Naive B cell (primary cell): ENCODE measurements at regions not wholly inside any gene's neighbourhood (a gene's known extent, or its start where the extent isn't known, plus 50 kb on each side); places are given as distances from the start of the nearest gene placed in this dataset.
"Not testable (repeated sequence)": the region's sequence is repeated elsewhere in the genome, so short reads cannot be mapped to it uniquely, and the experiment has no call there.

ENCODE experiments used
- ATAC-seq, 2 donors: fragments of 150-1000 bp; cut with Tn5 transposase; 2 replicates each; pipeline ENCODE4 v1.10.0; 2021; ENCODE audit warnings: low read depth in 2 of 2, mild to moderate bottlenecking in 2 of 2, moderate library complexity in 2 of 2
- DNase-seq: peaks from one replicate; pipeline ENCODE4 v3.0.0; 2022
- H3K27ac Mint-ChIP-seq, 6 donors: one replicate each; pipeline ENCODE4 v1.8.0; 2020 to 2022; ENCODE audit warnings: mild to moderate bottlenecking in 6 of 6, mixed read lengths in 6 of 6, moderate library complexity in 5 of 6, inconsistent platforms in 2 of 6
- H3K27me3 Mint-ChIP-seq, 3 donors: one replicate each; pipeline ENCODE4 v1.8.0; 2021 to 2022; ENCODE audit warnings: mixed read lengths in 3 of 3, mild to moderate bottlenecking in 1 of 3
- H3K36me3 Mint-ChIP-seq, 2 donors: one replicate each; pipeline ENCODE4 v1.8.0; 2020 to 2022; ENCODE audit warnings: mixed read lengths in 2 of 2, inconsistent platforms in 1 of 2, mild to moderate bottlenecking in 1 of 2
- H3K4me1 Mint-ChIP-seq, 3 donors: one replicate each; pipeline ENCODE4 v1.8.0; 2020 to 2022; ENCODE audit warnings: mixed read lengths in 3 of 3, inconsistent platforms in 1 of 3, mild to moderate bottlenecking in 1 of 3, moderate library complexity in 1 of 3
- H3K4me3 Mint-ChIP-seq, 8 donors: one replicate each; pipeline ENCODE4 v1.8.0; 2020 to 2022; ENCODE audit warnings: mild to moderate bottlenecking in 8 of 8, mixed read lengths in 8 of 8, moderate library complexity in 8 of 8, inconsistent platforms in 2 of 8
- H3K9me3 Mint-ChIP-seq, 7 donors: one replicate each; pipeline ENCODE4 v1.8.0; 2020 to 2022; ENCODE audit warnings: mixed read lengths in 7 of 7, mild to moderate bottlenecking in 5 of 7, inconsistent platforms in 2 of 7, moderate library complexity in 1 of 7

DNA sequence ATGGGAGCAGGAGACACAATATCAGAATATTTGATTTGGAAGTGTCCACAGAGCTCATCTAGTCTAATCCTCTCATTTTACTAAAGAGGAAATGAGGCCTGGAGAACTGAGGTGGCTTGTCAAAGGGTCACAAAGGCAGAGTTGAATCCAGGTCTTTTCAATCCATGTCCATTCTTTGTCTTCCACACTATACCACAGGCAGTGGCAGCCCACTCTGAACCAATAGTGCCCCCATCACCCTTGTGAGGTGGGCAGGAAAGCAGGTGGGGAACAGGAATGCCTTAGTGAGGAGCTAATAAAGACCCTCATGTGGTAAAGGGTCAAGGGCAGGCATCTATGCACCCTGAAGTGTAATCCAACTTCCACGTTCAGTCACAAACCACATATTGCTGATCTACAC, 134.8 kb upstream of the EGLN3 start:
- no peak for ATAC-seq
- DNase-seq, result no peak
- peaks cover 0 to 17% (median 12%) of the 10 kb centered on the region in 3 donors for H3K27me3 Mint-ChIP-seq
- H3K9me3 Mint-ChIP-seq, result peaks cover 0 to 2% (median 0%) of the 10 kb centered on the region in 7 donors
- H3K27ac Mint-ChIP-seq, result no peak overlapping the region
- no peak overlapping the region for H3K4me3 Mint-ChIP-seq
- H3K36me3 Mint-ChIP-seq, result no peaks in the 10 kb centered on the region
- no peaks in the 10 kb centered on the region for H3K4me1 Mint-ChIP-seq

DNA sequence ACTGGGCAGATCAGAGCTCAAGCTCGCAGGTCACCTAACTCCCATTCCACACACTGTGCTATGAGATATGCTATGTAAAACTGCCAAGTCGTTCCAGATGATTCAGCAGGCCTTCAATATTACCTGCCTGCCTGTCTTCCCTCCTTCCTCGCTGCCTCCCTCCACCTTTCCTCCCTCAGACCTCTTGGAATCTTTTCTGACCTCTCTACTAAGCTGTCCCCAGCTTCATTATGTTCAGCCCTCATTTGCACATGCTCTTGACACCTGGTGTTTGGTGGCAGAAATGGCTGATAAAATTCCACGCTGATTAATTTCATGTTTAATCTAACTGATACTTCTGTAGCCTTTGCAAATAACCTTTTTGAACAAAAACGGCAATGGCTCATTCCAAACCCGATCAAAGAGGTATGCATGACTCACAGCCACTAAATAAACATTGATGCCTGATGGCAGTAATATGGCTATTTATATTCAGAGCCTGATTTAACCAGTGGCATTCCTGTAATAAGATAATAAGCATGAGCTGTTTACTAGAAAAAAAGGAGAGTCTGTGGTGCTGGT, 130.8 kb upstream of the EGLN3 start:
- Mint-ChIP-seq H3K9me3 (peaks cover 0 to 2% (median 0%) of the 10 kb centered on the region in 7 donors), H3K4me3 (no peak overlapping the region), H3K27ac (peak overlapping the region in 1 of 6 donors; percentile 1), H3K4me1 (no peaks in the 10 kb centered on the region), H3K36me3 (no peaks in the 10 kb centered on the region), H3K27me3 (peaks cover 0 to 25% (median 16%) of the 10 kb centered on the region in 3 donors)
- DNase-seq (no peak), ATAC-seq (no peak)

DNA sequence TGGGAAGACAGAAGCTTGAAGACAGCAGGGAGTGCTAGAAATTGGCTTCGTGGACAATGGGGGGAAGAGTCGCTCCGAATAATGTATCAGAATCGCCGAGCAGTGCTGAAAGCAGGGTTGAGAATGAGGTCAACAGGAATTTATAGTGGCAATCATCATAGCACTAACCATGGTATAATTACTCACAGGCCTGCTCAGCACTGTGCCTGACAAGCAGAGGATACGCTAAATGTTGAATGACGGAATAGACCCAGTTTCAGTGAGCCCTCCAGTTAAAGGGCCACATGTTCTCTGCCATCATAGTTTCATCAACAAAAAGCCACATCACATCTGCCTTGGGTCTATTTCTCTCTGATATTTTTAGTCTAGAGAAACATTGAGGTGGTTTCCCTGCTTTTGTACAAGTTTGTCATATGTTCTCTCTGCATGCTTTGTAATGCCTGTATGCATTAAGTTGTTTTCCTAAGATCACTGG, 130.3 kb upstream of the EGLN3 start:
- no peaks in the 10 kb centered on the region for H3K4me1 Mint-ChIP-seq
- H3K9me3 Mint-ChIP-seq, result peaks cover 0 to 2% (median 0%) of the 10 kb centered on the region in 7 donors
- H3K36me3 Mint-ChIP-seq, result no peaks in the 10 kb centered on the region
- DNase-seq (no peak), ATAC-seq (no peak)
- no peak overlapping the region for H3K4me3 Mint-ChIP-seq
- H3K27me3 Mint-ChIP-seq, result peaks cover 0 to 20% (median 16%) of the 10 kb centered on the region in 3 donors
- peak overlapping the region in 1 of 6 donors; percentile 26 for H3K27ac Mint-ChIP-seq

DNA sequence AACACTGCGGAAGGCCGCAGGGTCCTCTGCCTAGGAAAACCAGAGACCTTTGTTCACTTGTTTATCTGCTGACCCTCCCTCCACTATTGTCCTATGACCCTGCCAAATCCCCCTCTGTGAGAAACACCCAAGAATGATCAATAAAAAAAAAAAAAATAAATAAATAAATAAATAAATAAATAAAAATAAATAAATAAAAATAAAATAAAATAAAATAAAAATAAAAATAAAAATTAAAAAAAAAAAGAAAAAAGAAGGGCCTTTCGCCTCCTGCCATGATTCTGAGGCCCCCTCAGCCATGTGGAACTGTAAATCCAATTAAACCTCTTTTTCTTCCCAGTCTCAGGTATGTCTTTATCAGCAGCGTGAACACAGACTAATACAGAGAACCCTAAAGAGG, 128.8 kb upstream of the EGLN3 start:
- not testable (repeated sequence) for H3K9me3 Mint-ChIP-seq, H3K4me1 Mint-ChIP-seq, H3K36me3 Mint-ChIP-seq, ATAC-seq, H3K27ac Mint-ChIP-seq, H3K4me3 Mint-ChIP-seq, DNase-seq
- H3K27me3 Mint-ChIP-seq, result peaks cover 0 to 20% (median 16%) of the 10 kb centered on the region in 3 donors

DNA sequence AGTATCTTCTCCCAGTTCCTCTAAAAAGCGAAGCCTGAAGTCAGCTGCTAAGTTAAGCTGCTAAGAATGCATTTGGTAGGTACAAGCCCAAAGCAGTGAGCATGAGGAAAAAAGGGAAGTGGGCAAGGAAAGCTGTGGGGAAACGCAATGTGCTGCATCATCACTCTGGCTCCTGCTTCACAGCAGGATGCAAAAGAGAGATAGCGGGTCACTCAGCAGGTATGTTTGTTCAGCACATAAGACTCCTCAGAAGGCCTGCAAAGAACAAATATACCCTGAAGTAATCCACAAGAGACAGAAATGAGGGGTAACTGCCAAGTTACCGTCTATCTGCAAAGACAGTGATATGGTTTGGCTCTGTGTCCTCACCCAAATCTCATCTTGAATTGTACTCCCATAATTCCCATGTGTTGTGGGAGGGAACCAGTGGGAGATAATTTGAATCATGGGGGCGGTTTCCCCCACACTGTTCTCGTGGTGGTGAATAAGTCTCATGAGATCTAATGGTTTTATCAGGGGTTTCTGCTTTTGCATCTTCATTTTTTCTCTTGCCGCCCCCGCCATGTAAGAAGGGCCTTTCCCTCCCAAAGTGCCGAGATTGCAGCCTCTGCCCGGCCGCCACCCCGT, 127.4 kb upstream of the EGLN3 start:
- Mint-ChIP-seq H3K4me1 (peaks cover 0 to 4% (median 0%) of the 10 kb centered on the region in 3 donors), H3K27ac (peak overlapping the region in 1 of 6 donors; percentile 73), H3K36me3 (no peaks in the 10 kb centered on the region), H3K4me3 (no peak overlapping the region), H3K9me3 (peaks cover 0 to 2% (median 0%) of the 10 kb centered on the region in 7 donors), H3K27me3 (peaks cover 0 to 20% (median 6%) of the 10 kb centered on the region in 3 donors)
- ATAC-seq (no peak), DNase-seq (no peak)

DNA sequence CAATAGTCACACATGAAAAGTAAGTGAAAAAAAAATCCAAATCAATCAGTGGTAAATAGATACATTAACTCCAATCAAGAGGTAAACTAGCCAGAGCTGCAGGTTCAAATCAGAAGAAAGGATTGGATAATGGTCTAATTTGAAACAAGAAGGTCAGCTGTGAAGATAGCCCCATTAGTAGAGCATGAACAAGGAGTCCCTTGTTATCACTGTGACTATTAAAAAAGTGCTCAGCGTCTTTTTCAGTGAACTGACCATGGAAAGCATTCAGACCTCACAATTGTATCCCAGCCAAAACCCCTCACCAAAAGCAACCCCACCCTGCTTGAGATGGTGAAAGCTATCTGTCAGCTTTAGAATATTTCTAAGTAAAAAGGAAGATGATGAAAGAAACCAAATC, 125.0 kb upstream of the EGLN3 start:
- DNase-seq, result no peak
- Mint-ChIP-seq H3K4me3 (no peak overlapping the region), H3K9me3 (peaks cover 5 to 21% (median 9%) of the 10 kb centered on the region in 7 donors), H3K4me1 (peaks cover 0 to 4% (median 0%) of the 10 kb centered on the region in 3 donors), H3K27ac (no peak overlapping the region), H3K27me3 (peaks cover 0 to 11% (median 5%) of the 10 kb centered on the region in 3 donors), H3K36me3 (peaks cover 0 to 9% of the 10 kb centered on the region in 2 donors)
- ATAC-seq, result no peak

DNA sequence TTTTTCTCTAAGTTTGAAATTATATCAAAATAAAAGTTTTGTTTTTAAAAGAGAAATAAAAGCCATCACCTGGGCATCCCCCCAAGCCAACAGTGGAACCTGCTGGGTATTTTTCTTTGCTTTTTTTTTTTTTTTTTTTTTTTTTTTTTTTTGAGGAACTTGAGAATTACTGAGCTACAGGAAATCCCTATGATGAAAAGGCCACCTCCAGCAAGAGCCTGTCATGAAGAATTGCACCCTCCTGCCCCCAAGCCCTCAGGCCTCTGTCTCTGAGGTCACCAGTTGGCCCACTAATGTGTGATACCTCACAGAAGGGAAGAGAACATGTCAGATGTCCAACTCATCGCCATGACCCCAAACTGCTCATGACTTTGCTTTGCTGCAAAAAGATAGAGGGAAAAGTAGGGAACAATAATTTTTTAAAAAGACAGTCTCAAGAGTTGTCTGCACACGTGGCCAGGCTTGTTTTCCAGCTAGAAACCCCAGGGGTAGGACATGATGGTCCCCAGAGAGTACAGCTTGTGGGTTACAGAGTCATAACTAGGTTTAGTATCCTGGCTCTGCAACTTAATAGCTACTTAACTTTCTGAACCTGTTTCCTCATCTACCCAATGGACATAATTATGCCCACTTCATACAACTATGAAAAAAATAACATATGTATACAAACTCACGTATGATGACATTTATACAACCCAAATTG, 124.3 kb upstream of the EGLN3 start:
- H3K36me3 Mint-ChIP-seq, result peaks cover 0 to 9% of the 10 kb centered on the region in 2 donors
- no peak for DNase-seq
- H3K4me3 Mint-ChIP-seq, result no peak overlapping the region
- no peak for ATAC-seq
- peaks cover 0 to 6% (median 0%) of the 10 kb centered on the region in 3 donors for H3K27me3 Mint-ChIP-seq
- peaks cover 0 to 4% (median 0%) of the 10 kb centered on the region in 3 donors for H3K4me1 Mint-ChIP-seq
- peaks cover 5 to 21% (median 9%) of the 10 kb centered on the region in 7 donors for H3K9me3 Mint-ChIP-seq
- no peak overlapping the region for H3K27ac Mint-ChIP-seq

DNA sequence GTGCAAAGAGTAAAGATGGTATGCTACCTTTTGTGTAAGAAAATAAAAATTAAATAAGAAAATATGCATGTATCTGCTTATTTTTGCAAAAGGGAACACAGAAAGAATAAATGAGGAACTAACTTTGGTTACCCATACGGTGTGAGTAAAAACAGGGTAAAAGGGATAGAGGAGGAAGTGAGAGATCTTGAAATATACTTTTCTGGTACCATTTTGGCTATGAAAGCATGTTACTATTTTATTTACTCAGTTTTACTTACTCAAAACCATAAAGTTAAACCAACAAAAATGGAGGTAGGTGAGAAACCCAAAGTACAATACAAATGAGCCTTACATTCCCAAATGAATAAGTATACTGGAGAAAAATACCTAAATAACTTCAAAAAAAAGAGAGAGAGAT, 122.0 kb upstream of the EGLN3 start:
- DNase-seq (no peak), ATAC-seq (no peak)
- peaks cover 0 to 4% (median 0%) of the 10 kb centered on the region in 3 donors for H3K4me1 Mint-ChIP-seq
- peaks cover 0 to 9% of the 10 kb centered on the region in 2 donors for H3K36me3 Mint-ChIP-seq
- peaks cover 0 to 3% (median 0%) of the 10 kb centered on the region in 3 donors for H3K27me3 Mint-ChIP-seq
- H3K9me3 Mint-ChIP-seq, result peaks cover 5 to 21% (median 9%) of the 10 kb centered on the region in 7 donors
- H3K4me3 Mint-ChIP-seq, result no peak overlapping the region
- no peak overlapping the region for H3K27ac Mint-ChIP-seq

DNA sequence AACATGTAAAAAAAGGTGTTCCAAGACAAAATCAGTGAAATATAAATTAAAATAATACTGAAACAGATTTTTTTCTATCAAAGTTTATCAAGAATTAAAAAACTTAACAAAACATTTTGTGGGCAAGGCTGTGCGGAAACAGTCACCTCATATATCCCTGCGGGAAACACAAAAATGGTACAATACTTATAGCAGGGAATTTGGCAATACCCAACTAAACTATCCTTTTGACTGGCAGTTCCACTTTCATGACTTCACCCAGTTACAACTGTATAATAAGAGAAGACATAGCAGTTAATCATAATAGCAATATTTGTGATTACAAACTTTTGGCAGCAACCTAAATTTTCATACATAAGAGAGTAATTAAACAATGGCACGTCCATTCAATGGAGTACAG, 121.5 kb upstream of the EGLN3 start:
- Mint-ChIP-seq H3K9me3 (peaks cover 5 to 21% (median 9%) of the 10 kb centered on the region in 7 donors), H3K27ac (no peak overlapping the region)
- DNase-seq, result no peak

DNA sequence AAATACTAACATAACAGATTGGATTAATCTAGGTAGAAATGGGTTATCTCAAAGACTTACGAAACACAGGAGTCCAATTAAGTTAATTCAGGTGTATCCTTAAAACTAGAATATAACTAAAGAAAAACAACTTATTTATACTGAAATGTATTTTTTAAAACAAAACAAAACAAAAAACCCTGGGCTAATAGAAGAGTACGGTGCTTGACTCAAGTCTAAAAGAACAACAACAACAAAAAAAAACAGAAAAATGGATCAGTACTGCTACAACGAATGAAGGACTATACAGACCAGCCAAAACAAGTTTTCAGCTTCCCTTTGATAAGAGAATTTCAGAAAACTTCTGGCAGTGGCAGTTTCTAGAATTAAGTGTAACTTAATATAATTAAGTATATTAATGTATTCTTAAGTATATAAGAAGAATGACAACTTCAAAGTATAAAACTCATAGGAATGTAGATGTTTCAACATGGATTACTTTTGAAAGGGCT, 120.1 kb upstream of the EGLN3 start:
- peaks cover 0 to 4% (median 0%) of the 10 kb centered on the region in 3 donors for H3K4me1 Mint-ChIP-seq
- peaks cover 0 to 9% of the 10 kb centered on the region in 2 donors for H3K36me3 Mint-ChIP-seq
- peaks cover 5 to 21% (median 9%) of the 10 kb centered on the region in 7 donors for H3K9me3 Mint-ChIP-seq
- H3K4me3 Mint-ChIP-seq, result no peak overlapping the region
- no peak overlapping the region for H3K27ac Mint-ChIP-seq
- ATAC-seq, result no peak
- peaks cover 0 to 4% (median 2%) of the 10 kb centered on the region in 3 donors for H3K27me3 Mint-ChIP-seq
- DNase-seq, result no peak

More for the DNA sequence above, 121.5 kb upstream of the EGLN3 start:
- Mint-ChIP-seq H3K4me3 (no peak overlapping the region), H3K36me3 (peaks cover 0 to 9% of the 10 kb centered on the region in 2 donors), H3K27me3 (no peaks in the 10 kb centered on the region), H3K4me1 (peaks cover 0 to 4% (median 0%) of the 10 kb centered on the region in 3 donors)
- ATAC-seq, result no peak

DNA sequence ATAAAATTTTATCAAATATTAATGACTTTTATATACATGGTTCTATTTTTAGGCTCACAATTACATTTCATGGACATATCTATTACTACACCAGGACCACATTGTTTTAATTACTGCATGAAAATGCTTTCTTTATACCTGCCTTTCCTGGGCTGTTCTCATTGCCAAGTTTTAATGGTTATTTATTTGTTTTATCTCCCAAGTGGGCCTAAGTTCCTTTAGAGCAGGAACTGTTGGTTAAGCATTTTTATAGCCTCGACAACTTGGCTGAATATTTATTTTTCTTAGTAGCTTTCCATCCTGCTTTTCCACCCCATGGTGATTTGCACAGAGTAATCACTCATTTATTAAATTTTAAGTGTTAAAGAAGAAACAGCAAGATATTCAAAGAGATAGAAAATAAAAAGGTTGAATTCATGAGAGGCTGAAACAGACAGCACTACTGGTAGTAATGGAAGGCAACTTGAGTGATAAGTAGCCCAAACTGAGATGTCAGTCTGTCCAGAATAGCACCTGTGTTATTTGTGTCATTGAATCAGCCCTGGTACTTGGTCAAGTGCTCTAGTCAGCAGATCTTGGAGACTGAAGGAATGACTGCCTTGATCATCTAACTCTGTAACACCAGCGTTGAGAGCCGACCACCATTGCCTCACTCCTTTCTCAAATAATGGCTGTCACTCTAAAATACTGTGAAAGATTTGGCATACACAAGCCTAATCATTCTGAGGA, 119.1 kb upstream of the EGLN3 start:
- Mint-ChIP-seq H3K27ac (no peak overlapping the region), H3K9me3 (peaks cover 5 to 21% (median 9%) of the 10 kb centered on the region in 7 donors), H3K4me3 (no peak overlapping the region), H3K4me1 (no peaks in the 10 kb centered on the region), H3K36me3 (peaks cover 0 to 9% of the 10 kb centered on the region in 2 donors), H3K27me3 (peaks cover 0 to 8% (median 6%) of the 10 kb centered on the region in 3 donors)
- DNase-seq (no peak), ATAC-seq (no peak)

DNA sequence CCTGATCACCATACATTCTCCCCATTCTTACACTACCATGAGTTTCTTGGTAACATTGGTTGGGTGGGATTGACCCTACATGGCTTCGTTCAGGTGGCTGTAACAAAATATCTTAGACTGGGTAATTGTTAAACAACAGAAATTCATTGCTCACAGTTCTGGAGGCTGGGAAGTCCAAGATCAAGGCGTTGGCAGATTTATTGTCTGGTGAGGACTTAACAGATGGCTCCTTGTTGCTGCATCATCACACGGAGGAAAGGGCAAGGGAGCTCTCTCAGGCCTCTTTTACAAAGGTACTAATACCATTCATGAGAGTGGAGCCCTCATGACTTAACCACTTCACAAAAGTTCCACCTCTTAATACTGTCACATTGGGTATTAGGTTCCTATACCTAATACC, 116.7 kb upstream of the EGLN3 start:
- H3K9me3 Mint-ChIP-seq, result peaks cover 2 to 13% (median 7%) of the 10 kb centered on the region in 7 donors
- DNase-seq (no peak), ATAC-seq (no peak)
- peaks cover 4 to 8% (median 6%) of the 10 kb centered on the region in 3 donors for H3K27me3 Mint-ChIP-seq
- H3K4me1 Mint-ChIP-seq, result no peaks in the 10 kb centered on the region
- peak overlapping the region in 1 of 6 donors; percentile 9 for H3K27ac Mint-ChIP-seq
- H3K36me3 Mint-ChIP-seq, result peaks cover 0 to 9% of the 10 kb centered on the region in 2 donors
- no peak overlapping the region for H3K4me3 Mint-ChIP-seq
